LHCN-M2 (cell line): ENCODE measurements at regions not wholly inside any gene's neighbourhood (a gene's known extent, or its start where the extent isn't known, plus 50 kb on each side); places are given as distances from the start of the nearest gene placed in this dataset.

Experiments used
- DNase-seq: peaks from one replicate; pipeline ENCODE4 v3.0.0-alpha.2; 2012; ENCODE audit warnings: low read depth

DNA sequence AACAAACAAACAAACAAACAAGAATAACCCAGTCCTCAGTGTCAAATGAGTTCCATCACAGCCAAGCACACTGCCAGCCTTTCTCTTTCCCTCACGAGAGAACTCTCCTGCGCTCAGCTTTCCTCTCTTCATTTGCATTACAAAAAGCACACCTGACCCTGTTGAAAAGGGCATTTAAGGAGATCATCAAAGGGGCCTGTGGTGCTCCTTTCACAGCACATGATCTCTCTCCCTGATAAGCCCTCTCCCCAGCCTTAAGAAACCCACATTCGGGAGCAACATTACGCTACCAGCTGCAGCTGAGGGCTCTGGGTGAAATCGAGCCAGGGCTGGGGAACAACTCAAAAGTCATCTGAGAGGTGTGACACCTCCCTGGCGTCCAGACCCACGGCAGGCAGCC, 165.6 kb upstream of the TMCC3 start:
- DNase-seq = no peak

DNA sequence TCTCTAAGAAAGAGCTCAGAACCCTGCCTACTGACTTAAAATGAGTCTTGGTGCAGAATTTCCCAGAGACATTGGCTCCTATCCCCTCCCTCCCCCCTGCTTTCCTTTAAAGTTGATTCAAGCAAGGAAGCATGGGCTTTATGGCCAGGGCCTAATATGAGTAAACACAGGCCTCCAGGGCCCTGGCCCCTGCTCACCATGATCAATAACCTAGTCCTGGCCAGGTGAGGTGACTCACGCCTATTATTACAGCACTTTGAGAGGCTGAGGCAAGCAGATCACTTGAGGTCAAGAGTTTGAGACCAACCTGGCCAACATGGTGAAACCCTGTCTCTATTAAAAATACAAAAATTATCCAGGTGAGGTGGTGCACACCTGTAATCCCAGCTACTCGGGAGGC, 165.1 kb upstream of the TMCC3 start:
- DNase-seq = no peak

DNA sequence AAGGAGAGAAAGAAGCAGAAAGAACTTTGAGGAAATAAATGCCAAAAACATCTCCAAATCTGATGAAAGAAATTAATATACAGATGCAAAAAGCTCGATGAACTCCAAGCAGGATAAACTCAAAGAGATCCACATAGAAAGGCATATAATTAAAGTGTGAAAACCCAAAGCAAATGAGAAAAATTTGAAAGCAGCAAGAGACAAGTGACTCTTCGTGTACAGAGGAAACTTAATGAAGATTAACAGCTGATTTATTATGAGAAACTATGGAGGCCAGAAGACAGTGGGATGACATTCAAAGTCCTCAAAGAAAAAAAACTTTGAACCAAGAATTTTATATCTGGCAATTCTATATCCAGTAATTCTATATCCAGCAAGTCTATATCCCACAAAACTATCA, 163.0 kb upstream of the TMCC3 start:
- no peak for DNase-seq

DNA sequence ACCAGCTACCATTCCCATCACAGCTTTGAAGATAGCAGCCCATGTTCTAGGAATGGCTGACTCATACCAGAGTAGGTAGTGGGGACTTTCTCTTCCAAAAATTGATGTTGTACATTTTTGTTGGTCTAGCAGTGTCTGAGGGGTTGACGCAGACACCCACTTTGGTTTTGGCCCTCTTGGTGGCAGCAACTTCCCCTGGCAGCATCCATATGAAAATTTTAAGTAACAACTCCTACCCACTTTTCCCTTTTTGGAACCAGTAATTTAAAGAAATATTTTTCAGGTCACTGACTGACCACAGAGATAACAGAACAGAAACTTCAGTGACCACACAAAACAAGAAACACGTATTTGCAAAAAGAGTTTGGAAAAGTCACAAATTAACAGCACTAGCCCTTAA, 162.0 kb upstream of the TMCC3 start:
- no peak for DNase-seq

DNA sequence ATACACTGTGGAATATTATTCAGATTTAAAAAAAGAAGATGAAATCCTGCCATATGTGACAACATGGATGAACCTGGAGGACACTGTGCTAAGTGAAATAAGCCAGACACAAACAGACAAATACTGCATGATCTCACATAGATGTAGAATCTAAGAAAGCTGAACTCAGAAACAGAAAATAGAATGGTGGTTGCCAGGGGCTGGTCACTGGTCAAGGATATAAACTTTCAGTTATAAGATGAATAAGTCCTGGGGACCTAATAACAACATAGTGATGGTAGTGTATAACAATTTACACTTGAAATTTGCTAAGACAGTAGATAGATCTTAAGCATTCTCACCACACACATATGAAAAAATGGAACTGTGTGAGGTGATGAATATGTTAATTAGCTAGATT, 161.3 kb upstream of the TMCC3 start:
- DNase-seq = no peak

DNA sequence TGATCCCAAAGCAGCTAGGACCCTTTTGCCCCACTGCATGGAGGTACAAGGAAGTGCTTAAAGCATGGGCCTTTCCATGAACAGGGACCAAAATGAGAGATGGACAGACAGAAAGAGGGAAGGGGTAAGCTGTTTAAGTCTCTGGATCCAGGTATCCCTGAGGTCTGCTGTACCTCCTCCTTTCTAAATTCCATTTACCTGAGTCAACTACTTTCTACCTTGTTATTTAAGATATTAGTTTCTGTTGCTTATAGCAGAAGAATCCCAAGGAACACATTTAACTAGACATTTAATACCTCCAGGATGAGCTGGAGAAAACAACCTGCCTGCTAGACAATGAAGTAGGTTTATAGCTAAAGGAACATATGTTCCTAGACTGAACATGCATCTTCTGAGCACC, 157.6 kb upstream of the TMCC3 start:
- DNase-seq = no peak

DNA sequence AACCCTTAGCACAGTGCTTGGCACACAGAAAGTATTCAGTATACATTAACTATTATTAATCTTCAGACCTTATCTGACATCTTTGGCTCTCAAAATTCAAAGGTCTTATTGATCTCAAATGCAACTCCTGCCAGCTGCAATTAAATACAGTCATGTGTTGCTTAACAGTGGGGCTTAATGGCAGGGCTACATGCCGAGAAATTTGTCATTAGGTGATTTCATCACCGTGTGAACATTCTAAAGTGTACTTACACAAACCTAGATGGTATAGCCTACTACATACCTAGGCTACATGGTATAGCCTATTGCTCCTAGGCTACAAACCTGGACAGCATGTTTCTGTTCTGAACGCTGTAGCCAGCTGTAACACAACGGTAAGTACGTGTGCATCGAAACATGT, 156.3 kb upstream of the TMCC3 start:
- no peak for DNase-seq

DNA sequence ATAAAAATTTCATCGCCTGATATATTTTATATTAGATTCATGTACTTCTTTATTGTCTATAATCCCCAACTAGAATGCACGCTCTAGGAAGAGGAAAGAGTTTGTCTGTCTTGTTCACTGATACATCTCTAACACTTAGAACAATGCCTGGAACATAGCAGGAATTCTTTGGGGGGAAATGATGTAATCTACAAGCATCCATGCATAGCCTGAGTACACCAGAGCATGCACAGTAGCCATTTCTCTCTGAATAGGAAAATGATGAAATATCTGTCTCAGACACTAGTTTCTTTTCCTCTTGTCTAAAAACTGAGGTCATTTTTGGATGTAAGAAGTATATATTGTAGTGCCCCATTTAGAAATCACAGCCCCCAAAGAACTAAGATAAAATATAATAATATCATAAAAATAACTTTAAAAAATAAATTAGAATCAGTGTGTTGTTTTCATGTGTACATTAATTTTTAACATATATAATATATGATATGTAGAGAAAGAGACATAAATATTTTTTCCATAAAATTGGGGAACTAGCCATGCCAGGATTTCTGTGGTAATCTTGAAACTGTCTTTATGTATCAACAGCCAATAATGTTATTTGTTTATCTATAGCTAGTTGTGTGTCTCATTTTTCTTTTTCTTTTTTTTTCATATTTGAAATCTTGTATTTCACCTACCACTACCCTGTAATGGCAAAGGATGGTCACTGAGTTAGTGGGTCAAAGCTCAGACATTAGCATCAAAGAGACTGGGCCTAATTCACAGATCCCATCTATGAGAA, 155.6 kb upstream of the TMCC3 start:
- DNase-seq = peak; percentile 27

DNA sequence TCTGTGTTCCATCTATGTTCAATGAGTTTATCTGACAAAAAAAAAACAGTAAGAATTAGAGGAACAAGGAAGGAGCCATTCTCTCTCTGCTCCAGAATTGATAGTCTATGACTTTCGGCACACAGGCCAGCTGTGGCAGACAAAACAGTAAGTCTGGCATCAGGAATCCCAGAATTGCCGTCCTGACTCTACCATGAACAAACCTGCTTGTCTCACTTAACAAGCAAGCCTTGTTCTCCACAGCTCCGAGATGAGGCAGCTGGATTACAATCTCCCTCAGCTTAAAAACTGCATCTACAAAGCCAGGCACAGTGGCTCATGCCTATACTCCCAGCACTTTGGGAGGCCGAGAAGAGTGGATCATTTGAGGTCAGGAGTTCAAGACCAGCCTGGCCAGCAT, 153.6 kb upstream of the TMCC3 start:
- DNase-seq = no peak

DNA sequence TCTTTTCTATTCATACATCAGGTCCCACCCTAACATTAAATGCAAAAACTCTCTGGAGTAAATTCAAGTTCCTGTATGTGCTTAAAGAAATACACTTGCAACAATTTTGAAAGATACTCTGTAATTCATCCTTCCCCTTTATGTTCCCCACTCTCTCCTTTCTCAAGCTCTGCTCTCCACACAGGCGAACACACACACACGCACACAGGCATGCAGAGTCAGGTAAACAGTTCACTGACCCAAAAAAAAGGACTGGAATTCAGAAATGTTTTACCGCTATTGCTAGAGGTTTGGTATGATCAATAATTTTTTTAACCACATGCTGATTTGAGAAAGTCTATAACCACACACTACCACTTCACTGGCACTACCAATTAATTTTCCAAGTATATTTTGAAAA, 152.4 kb upstream of the TMCC3 start:
- DNase-seq = no peak

DNA sequence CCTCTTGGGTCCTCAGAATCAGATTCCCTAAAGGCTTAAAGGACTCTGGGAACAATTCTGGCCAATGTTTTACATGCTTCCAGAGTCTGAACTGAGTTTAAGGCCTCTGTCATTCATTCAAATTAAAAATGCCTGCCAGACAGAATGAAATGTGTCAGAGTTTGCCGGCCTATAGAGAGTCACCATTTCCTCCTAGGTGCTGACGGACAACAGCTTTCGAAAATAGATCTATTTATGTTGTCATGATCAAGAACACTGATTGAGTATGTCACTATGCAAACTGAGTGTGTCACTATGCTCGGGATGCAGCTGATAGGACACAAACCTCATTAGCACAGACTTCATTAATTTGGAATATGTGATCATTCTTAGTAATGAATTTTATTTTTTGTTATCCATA, 151.4 kb upstream of the TMCC3 start:
- no peak for DNase-seq

DNA sequence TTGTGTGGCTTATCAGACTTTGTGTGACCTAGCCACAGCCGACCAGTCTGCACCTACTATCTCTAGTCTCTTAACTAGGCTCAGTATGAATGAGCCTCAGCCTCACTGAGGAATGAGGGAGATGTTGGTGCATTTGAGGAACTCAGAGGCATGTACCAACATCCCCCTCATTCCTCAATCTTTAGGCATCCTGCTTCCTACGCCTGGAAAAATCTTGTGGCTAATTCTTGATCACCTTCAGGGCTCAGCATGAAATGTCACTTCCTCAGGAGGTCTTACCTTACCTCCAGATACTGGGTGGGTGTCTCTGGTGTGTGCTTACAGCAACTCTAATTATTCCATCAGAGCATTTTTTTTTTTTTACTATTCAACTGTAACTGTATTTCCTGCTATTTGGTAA, 148.8 kb upstream of the TMCC3 start:
- no peak for DNase-seq

DNA sequence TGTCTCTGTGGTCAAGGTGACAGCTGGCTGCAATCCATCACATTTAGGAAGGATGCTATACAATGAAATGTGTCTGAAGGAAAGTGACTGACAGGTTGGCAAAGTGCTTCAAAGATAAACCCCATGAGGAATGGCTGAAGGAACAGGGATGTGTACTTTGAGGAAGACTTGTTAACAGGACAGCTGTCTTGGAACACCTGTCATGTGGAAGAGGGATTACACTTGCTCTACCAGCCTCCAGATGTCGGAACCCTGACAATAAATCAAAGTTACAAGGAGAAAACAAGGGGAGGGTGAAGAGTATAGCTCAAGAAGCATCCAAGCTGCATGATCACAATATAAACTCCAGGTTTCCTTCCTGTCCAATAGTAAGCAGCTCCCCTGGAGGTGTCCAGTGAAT, 147.8 kb upstream of the TMCC3 start:
- DNase-seq = peak; percentile 21

DNA sequence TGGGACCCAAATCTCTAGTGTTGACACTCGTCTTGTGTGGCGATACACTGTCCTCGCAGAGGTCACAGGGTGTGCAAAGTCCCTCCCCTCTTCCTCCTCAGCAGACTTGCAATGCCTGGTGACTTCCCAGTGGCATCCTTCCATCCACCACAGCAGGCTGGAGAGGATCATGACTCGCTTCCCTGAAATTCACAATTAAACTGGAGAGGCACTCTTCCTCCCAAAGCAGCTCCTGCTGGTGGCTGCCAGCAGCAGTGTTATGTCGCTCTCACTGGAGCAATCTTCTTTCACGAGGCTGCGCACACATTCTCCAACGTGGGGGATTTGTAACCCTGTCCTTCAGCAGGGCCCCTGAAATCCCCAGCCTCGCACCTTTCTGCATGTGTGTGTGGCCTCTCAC, 145.2 kb upstream of the TMCC3 start:
- peak; percentile 69 for DNase-seq

DNA sequence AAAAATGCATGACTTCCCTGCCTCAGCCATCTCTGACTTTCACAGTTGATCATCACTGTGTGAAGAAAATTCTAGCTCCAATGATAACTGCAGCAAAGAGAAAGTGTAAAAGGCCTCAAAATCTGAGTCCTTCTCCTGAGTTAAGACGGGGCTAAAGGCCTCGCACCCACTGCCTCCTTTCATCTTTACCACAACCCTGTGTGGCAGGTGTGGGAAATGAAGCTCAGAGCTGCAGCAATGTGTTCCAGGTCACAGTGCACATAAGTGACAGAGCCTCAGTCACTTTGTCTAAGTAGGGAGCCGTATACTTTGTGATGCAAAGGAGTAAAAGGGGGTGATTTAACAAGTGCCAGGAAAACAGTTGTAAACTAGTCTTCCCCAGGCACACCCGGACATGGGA, 144.7 kb upstream of the TMCC3 start:
- no peak for DNase-seq

DNA sequence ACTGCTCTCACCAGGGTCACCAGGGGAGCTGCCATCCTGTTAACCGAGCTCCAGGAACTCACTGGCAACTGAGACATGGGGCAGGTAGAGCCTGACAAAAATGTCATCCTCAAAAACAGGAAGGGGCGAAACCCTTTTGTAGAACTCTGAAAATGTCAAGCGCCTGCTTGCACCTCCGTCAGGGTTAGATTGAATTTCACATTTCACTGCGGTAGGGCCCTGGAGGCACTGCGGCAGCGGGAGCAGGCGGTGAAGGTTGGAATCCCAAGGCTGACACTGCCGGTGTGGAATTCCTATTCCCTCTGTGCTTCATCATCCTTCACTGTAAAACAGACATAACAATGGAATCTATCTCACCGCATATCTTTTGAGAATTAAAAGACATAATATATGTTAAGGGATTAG, 142.8 kb upstream of the TMCC3 start:
- DNase-seq = no peak

DNA sequence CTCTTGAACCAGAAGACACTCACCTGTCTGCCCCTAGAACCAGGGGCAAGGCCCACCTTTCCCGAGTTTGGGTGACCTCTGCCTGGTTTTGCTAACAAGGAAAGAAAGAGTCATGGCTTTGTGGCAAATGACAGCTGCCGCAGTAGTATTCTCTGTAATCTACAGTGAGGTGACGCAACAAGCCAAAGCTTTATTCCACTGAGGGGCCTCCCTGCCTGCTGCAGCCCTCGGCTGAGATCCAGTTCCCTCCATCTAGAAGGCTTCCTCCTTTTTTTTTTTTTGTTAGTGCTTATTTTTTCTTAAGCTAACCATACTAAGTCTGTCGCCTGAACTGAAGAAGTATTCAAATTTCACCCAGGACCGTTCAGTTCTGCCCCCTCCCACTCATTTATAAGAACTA, 142.3 kb upstream of the TMCC3 start:
- DNase-seq = peak; percentile 26

DNA sequence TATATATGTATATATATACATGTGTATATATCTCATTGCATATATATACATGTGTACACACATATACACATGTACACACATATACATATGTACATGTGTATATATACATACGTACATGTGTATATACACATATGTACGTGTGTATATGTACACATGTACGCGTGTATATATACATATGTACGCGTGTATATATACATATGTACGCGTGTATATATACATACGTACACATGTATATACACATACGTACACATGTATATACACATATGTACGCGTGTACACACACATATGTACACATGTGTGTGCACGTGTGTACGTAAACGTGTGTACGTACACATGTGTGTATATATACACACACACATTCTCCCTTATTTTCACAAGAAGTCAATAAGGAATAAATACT, 141.6 kb upstream of the TMCC3 start:
- DNase-seq = no peak

DNA sequence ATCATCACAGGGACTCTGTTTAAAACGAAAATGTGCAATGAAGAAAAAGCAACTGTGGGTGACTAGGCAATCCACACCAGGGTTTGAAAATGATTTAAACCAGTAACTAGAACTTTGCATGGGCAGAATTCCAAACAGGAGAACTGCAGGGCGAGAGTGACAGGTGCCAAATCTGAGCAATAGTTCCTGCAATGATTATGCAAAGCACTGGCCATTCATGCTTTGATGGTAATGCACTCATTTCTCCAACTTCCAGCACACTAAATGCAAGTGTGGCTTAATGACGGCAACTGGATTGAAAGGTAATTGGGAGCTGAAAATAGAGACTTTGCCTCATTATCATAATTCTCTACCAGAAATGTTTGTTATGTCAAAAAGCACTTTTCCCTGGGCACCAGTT, 140.5 kb upstream of the TMCC3 start:
- no peak for DNase-seq

DNA sequence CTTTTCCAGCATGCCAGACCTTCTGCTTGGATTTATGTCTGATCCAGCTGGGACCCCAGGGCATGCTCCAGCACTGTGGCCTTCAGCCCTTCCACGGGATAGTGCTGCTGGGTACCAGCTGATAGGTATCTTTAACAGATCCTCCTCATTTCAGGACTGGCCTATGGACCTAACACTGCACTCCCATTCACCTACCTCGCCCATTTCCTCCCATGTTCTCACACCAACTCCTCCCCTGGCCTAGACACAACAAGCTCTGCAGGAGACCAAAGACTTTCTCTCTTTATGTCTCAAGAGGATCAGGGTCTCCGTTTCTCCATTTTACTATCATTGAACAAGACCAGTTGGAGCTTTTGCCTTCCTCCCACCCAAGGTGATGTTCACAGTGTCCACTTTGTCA, 140.0 kb upstream of the TMCC3 start:
- DNase-seq = no peak

DNA sequence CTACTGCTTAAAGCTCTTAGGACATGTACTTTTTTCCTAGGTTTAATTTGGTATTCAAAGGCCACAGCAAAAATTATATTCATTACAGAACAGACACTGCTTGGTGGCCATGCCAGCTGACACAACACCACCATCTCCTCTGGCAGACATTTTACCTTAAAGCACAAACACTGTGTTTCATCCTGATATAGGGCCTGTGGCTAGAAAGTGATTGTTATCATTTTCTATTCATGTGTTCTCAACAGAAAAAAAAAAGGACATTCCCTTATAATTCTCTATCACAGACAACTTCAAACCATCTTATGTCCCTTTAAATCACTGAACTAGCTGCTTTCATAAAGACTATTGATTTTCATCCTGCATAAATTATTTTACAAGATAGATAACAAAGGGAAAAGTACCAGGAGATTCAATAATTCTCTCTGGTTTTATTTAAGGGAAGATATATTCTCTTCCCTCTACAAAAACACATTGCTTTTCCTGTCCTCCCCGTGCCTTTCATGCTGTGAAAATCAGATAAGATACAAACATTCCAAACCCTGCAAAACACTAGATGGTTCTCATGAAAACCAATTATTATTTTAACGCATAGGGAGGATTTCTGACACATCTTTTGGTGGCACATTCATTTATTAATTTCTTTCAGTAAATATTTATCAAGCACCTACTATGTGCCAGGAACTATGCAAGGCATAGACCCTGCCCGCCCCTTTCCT, 139.3 kb upstream of the TMCC3 start:
- no peak for DNase-seq

DNA sequence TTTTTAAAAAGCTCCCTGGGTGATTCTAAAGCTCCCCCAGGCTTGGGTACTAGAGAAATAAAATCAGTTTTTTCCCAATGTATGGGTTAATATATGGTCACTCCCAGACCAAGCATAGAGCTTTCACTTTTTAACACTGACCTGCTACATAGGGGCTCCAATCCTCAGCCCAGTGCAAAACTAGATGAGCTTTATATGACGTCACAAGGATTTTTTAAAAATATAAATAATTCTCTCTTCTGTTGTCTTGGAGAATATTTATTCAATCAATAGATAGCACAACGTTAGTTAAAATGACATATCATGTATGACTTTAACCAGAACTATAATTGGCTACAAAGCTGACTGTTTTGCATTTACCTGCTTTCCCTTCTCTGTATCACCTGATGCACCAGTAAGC, 137.9 kb upstream of the TMCC3 start:
- no peak for DNase-seq

DNA sequence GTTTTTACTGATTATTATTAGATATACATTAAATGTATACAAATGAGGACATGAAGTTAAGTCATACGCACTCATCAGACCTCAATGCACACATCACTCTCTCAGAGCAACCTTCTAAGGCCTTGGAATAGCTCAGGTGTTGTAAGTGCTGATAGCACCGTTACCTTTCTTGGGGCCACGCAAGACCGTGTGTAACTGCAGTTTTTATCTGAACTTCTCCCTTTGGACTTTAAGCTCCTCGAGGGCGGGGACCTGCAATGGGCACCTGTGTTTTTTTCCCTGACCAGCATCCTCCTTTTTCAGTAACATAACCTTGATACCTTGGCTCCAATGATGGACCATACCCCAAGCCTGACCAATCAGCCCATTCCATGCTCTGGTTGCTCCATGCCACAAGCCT, 136.5 kb upstream of the TMCC3 start:
- DNase-seq = no peak

DNA sequence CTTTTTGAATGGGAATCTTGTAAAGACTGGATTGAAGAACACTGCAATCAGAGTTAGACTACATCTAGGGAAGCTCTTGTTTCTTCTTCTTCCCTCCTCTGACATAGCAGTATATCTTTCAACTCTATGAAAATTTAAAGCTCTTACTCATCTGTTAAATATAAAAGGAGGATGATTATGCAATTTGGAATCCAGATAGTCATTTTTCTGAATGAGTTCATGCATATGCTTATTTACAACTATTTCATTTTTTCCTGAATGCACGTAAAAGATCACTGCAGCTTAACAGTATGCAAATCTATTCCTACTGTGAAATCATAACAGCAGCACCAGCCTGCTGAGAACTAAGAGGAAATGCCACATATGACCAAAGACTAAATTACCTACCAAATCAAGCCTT, 133.5 kb upstream of the TMCC3 start:
- peak; percentile 18 for DNase-seq
